Hepatocyte (in vitro differentiated cells): ENCODE measurements at regions not wholly inside any gene's neighbourhood (a gene's known extent, or its start where the extent isn't known, plus 50 kb on each side); places are given as distances from the start of the nearest gene placed in this dataset.

Experiments
- EZH2 ChIP-seq: fragments of 200-600 bp; sonication (generic); IDR thresholded peaks from 2 replicates; pipeline ENCODE4 v1.6.1; 2016; ENCODE audit warnings: antibody characterized with exemption, mild to moderate bottlenecking, borderline replicate concordance
- TF ChIP-seq, protein P1 (sequence below): fragments of 200-600 bp; sonication (generic); IDR thresholded peaks from 2 replicates; pipeline ENCODE4 v1.5.1; 2016; ENCODE audit warnings: antibody characterized with exemption, mild to moderate bottlenecking; ENCODE audit not compliant: poor library complexity

DNA sequence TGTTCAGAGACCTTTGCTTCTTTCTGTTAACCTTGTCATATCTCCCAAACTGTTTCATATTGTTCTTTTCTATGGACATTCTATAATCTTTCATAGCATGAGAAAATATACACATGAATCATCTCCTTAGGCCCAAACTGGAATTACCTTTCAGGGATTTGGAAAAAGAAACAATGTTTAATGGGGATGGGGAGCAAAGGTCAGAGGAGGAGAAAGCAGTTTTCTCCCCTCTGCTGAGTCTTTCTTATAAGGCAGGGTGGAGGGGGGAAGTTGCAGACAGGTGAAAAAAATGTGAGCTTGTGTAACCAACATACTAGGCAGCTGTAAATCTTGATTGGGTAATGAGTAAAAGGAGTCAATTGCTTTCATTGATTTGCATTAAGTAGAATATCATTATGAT, 164.1 kb downstream of the BRINP2 start:
- TF ChIP-seq, protein P1, sequence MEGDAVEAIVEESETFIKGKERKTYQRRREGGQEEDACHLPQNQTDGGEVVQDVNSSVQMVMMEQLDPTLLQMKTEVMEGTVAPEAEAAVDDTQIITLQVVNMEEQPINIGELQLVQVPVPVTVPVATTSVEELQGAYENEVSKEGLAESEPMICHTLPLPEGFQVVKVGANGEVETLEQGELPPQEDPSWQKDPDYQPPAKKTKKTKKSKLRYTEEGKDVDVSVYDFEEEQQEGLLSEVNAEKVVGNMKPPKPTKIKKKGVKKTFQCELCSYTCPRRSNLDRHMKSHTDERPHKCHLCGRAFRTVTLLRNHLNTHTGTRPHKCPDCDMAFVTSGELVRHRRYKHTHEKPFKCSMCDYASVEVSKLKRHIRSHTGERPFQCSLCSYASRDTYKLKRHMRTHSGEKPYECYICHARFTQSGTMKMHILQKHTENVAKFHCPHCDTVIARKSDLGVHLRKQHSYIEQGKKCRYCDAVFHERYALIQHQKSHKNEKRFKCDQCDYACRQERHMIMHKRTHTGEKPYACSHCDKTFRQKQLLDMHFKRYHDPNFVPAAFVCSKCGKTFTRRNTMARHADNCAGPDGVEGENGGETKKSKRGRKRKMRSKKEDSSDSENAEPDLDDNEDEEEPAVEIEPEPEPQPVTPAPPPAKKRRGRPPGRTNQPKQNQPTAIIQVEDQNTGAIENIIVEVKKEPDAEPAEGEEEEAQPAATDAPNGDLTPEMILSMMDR = no peak
- TF ChIP-seq EZH2 = no peak
